ENCODE measurements at regions not wholly inside any gene's neighbourhood (a gene's known extent, or its start where the extent isn't known, plus 50 kb on each side); places are given as distances from the start of the nearest gene placed in this dataset.

DNA sequence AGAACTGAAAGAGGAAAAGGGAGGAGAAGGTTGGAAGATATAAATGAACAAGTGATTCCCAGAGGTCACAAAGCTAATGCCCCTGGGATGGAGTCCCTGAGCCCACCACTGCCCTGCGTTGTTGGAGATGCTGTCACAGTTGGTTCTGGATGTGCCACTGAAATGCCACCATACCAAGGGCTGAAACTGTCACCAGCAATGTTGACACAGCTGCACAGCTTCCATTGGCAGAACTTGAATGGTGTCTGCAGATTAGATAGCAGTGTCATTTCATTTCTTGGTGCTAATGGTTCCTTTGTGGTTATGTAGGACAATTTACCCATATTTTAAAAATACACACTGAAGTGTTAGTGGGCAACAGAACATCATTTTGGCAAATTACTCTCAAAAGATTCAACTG, 120.7 kb downstream of the TBXT start:
- no peak for DNase-seq (ENCODE audit: low read depth)

- DNase-seq (ENCODE audit: low read depth): no peak
Observed at GRCh38 chr6:166046226-166046625, 121.4 kb downstream of the TBXT start.

DNA sequence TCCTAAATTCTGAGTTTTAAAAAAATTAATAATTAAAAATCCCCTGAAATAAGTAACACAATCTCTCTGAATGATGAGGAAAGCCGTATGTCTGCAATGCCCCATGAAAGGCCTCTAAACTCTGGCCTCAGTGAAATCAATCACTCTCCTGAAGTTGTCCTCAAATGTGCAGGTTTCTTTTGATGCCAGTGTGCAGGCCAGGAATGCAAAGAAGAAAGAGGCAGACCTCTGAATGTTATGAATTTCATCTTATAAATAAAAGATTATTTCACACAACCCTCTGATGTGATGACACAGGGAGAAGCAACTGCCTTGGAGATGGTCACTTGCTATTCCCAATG, 121.8 kb downstream of the TBXT start:
- no peak for DNase-seq (ENCODE audit: low read depth)

DNA sequence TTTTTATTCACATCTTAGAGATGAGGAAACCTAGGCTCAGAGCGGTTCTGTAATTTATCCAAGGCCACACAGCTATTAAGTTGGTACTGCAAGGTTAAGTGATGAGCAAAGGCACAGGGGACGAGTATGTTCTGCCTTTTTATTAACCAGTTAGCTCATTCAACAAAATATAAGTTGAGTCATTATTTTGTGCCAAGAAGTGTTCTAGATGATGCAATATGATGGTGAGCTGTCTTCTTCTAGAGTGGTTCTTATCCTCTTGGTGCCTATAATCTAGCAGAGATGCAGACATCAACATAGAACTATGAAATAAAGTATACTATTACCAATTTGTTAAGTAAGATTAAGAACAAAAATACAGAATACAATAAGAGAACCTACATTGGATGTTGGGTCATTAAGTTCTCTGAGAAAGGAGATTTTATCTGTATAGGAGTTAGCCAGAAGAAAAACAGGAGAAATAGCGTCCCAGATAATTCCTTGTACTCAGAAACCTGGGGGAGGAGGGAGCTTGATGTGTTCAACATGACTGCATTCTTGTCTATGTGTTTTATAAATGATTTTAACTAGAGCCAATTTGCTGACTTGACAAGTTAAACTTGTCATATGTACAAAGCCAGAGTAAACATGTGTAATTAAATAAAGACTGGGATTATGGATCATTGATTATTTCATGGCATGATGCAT, 122.3 kb downstream of the TBXT start:
- DNase-seq (ENCODE audit: low read depth): no peak

- DNase-seq (ENCODE audit: low read depth): no peak
Observed at GRCh38 chr6:166041277-166041676, 126.4 kb downstream of the TBXT start.

DNA sequence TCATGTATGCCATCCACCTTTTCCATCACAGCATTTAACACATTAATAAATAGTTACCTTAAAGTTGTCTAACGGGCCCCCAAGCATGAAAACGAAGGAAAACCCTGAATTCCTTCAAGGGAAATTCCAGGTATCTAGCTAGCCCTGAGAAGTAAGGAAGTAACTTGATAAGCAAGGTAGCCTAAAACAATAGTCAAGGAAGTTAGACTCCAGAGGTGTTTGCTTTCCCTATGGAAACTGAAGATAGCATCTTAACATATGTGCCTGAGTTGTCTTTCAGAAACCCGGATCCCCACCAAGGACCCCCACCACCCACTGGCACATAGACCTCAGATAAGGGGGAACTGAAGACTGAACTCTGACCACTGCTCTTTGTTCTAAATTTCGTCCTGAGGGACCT, 127.4 kb downstream of the TBXT start:
- no peak for DNase-seq (ENCODE audit: low read depth)

DNA sequence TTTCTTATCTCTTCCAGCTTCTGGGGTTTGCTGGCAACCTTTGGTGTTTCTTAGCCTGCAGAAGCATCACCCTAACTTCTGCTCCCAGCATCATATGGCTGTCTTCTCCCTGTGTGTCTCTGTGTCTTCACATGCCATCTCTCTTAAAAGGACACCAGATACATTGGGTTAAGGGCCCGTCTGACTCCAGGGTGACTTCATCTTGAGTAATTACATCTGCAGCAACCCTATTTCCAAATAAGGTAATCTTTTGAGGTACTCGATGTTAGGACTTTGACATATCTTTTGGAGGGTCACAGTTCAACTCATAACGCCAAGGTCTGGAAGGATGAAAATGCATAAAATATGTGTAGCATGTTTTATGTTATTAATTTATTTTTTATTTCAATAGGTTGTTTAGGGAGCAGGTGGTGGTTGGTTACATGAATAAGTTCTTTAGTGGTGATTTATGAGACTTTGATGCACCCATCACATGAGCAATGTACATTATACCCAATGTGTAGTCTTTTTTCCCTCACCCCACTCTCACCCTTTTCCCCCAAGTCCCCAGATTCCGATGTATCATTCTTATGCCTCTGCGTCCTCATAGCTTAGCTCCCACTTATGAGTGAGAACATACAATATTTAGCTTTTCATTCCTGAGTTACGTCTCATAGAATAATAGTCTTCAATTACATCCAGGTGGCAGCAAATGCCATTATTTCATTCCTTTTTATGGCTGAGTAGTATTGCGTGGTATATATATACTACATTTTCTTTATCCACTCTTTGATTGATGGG, 131.1 kb downstream of the TBXT start:
- DNase-seq (ENCODE audit: low read depth): no peak

DNA sequence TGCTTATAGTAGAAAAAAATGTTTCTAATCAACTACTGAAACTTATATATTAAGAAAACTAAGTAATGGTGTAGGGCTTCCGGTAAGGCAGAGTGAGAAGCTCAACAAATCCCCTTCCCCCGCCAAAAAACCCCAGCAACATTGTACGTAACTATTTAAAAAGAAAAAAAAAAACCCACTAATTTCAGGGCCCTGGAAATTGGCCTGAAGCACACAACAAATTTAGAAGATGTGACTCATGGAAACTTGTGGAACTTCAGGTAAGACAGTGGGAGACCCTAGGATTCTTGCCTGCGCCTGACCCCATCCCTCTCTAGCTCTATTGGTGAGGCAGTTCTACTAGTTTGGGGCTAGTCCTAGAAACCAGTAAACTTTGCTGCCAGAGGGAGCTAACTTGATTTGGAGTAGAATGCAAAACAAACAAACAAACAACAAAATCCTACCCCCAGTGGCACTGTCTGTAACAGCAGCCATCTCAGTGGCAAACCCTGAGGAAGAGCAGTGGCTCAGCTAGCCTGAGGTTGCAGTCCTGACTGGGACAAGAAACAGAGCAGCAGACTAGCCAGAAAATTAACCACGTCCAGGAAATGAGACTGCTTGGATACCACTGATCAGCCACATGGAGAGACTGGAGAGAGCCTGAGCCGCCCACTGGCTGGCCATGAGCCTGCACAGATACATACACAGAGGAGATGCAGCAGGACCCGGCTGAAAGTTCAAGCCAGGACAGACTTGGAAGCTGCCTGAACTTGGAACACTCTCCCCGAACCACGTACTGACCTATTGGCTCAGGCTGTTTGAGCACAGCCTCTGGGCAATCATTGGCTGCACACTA, 135.1 kb downstream of the TBXT start:
- DNase-seq (ENCODE audit: low read depth): no peak

- no peak for DNase-seq (ENCODE audit: low read depth)
Observed at GRCh38 chr6:166031275-166031674, 136.4 kb downstream of the TBXT start.

DNA sequence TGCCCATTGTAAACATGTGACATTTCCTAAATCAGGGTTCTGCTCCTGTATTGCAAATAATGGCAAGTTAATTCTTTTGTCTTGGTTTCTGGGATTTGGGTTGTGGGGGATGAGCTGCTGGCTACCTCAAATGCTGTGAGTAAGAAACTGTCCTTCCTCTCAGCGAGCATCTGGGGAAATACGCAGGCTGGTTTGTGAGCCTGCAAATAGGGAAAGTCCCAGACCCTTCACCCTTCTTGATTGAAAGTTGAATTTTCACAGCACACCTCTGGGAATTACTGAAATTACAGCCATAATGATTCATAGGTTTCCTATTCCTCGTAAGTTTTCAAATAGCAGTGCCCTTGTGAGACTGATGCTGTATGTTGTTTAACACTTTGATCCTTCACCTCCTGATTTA, 138.1 kb downstream of the TBXT start:
- no peak for DNase-seq (ENCODE audit: low read depth)

GRCh38 chr6:166027761-166028160, 139.9 kb downstream of the TBXT start:
- DNase-seq (ENCODE audit: low read depth): no peak

- DNase-seq (ENCODE audit: low read depth): no peak
Observed at GRCh38 chr6:166026586-166027126, 141.0 kb downstream of the TBXT start.

- DNase-seq (ENCODE audit: low read depth): no peak
Observed at GRCh38 chr6:166025149-166025898, 142.3 kb downstream of the TBXT start.

DNA sequence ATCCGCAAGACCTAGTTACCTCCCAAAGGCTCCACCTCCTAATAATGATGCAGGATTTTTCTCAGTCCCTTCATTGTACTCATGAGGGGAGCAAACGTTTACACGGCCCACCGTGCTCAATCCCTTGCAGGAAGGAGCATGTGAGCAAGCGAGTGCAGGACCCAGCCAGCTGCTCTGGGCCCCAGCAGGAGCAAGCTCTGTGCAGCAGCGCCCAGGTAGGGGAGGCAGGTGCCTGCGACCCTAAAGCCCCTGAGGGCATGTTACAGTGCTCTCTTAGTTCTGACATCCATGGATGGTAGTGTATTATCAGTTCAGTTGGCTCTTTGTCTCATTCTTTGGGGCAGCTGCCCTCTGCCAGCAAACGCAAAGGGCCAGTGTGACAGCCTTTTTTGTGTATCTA, 143.4 kb downstream of the TBXT start:
- DNase-seq (ENCODE audit: low read depth): no peak

- no peak for DNase-seq (ENCODE audit: low read depth)
Observed at GRCh38 chr6:166023273-166023989, 144.2 kb downstream of the TBXT start.

- no peak for DNase-seq (ENCODE audit: low read depth)
Observed at GRCh38 chr6:166021429-166021828, 146.2 kb downstream of the TBXT start.

DNA sequence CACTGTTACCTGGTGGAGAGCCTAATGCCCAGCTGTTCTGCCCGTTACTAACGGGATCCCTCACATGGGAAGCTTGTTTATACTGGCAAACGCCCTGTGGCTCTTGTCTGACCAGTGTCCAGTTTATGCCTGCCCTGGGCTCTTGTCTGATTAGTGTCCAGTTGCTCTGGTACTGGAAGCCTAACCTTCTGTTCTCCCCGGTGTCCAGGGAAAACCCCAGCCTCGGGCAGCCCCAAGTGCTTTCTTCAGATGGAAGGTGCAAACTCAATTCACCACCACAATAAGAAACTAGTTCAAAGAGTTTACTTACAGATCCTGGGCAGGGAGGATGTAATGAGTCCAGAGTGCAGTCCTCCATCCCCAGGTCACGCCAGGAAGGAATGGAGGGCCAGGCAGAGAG, 148.4 kb downstream of the TBXT start:
- no peak for DNase-seq (ENCODE audit: low read depth)

- no peak for DNase-seq (ENCODE audit: low read depth)
Observed at GRCh38 chr6:166017032-166017635, 150.5 kb downstream of the TBXT start.

- DNase-seq (ENCODE audit: low read depth): no peak
Observed at GRCh38 chr6:166014966-166015365, 152.7 kb downstream of the TBXT start.

DNA sequence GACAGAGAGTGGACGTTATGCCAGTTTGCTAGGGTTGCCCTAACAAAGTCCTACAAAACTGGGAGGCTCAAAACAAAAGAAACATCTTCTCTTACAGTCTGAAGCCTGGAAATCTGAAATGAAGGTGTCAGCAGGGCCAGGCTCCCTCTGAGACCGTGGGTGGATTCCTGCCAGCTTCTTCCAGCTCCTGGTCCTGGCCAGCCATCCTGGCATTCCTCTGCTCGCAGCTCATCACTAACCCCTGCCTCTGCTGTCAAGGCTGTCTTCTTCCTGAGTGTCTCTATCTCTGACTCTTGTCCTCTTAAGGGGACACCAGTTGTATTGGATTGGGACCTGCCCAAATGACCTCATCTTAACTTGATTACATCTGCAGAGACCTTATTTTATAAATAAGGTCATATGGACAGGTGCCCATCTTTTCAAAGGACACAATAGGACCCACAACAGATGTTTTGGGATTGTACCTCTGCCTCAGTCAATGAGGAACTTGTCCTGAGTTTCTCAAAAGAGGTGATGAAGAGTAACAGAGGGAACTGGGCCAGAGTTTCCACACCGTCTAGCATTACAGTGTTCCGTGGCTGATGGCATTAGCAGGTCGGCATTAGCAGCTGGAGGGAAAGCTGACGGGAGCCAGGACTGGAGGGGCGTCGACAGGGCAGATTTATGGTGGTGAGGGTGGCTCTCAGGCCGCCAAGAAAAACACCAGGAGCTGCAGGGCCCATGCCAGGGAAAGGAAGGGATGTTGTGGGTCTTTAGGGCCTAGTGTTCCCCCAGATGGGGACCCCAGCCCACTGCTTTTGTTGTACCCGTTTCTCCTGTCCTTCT, 157.3 kb downstream of the TBXT start:
- no peak for DNase-seq (ENCODE audit: low read depth)
